ENCODE measurements at regions not wholly inside any gene's neighbourhood (a gene's known extent, or its start where the extent isn't known, plus 50 kb on each side); places are given as distances from the start of the nearest gene placed in this dataset.

- no peak for TF ChIP-seq CTCF (IDR thresholded peaks at IDR 0.05; ENCODE audit: insufficient read depth, low read depth, low read length)
- no peak for DNase-seq (ENCODE audit: low read depth)
- H3K4me3 ChIP-seq (ENCODE audit: low read depth, low read length), result no peak overlapping the region
Observed at GRCh38 chr5:158022393-158022792, 163.4 kb upstream of the CLINT1 start.

DNA sequence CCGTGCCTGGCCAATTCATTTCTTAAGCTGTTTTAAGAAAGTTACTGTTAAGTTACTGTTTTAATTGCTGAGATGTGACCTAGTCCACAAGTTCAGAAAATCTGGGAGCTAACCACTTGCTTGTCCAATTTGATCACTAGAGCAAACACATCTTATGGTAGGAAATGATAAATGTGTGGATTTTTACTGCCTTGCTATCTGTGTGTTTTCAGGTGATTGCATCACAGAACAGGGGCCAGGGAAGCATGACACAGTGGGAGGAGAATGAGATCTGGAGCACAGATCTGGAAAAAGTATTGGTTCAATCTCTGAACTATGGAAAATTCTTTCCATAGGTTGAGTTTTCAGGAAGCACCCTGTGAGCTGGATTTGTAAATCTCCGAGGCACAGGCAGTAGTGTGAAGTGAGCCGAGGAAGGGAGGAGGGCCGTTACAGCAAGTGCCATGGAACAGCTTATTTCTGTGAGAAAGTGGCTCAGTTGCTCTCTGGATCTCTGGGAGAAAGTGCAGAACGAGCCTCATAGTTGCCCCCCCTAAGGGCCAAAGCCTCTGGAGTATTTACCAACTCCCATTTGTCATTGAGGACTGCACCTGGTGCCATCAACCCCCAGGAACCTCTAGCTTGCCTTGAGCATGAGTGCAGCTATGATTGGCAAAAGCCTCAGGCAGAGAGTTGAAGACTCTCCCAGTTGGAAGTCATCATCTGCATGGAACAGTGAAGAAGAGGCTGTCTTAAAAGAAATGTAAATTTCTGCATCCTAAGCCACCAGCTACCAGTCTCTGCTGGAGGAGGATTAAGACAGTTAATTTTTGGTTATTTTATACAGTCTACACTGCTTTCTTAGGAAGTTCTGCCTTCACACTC, 161.8 kb upstream of the CLINT1 start:
- no peak for DNase-seq (ENCODE audit: low read depth)
- TF ChIP-seq CTCF (IDR thresholded peaks at IDR 0.05; ENCODE audit: insufficient read depth, low read depth, low read length), result no peak
- H3K4me3 ChIP-seq (ENCODE audit: low read depth, low read length), result no peak overlapping the region

DNA sequence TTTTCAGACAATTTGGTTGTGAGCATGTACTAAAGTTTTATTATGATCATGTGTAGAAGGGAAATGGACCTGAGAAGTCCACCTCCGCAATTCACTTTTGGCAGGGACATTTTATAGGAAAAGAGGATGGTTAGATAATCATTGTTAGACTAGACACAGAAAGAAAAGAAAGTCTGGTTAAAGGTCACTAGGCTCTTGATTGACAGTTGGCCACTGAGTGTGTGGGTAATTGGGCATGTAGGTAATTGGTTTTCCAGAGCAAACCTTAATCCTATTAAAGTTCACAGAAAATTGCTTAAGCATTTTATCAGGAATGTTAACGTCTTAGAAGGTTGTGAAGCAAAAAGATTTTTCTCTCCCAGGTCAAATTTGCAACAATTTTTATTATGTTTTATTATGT, 158.5 kb upstream of the CLINT1 start:
- no peak for DNase-seq (ENCODE audit: low read depth)
- H3K4me3 ChIP-seq (ENCODE audit: low read depth, low read length), result no peak overlapping the region
- TF ChIP-seq CTCF (IDR thresholded peaks at IDR 0.05; ENCODE audit: insufficient read depth, low read depth, low read length), result no peak

GRCh38 chr5:158014372-158014771, 155.4 kb upstream of the CLINT1 start:
- no peak for TF ChIP-seq CTCF (IDR thresholded peaks at IDR 0.05; ENCODE audit: insufficient read depth, low read depth, low read length)
- no peak overlapping the region for H3K4me3 ChIP-seq (ENCODE audit: low read depth, low read length)
- DNase-seq (ENCODE audit: low read depth), result no peak

DNA sequence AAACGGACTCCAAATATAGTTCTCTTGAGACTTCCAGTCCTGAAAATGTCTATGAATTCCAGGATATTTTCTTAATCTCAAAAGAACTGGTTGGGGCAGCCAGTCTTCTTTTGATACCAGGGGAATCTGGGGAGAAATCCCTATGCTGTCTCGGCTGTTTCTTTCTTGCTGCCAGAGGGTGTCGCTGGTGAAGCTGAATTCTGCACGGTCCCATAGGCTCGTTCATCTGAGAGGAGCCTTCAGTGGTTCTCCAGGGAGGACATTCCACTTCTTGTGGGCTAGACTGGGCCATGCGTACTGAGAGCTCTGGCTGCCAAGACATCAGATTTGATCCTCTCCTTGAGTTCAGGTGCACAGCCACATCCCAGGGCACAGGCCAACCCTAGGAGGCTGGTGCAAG, 155.0 kb upstream of the CLINT1 start:
- no peak for DNase-seq (ENCODE audit: low read depth)
- H3K4me3 ChIP-seq (ENCODE audit: low read depth, low read length), result no peak overlapping the region
- peak; percentile 34 for TF ChIP-seq CTCF (IDR thresholded peaks at IDR 0.05; ENCODE audit: insufficient read depth, low read depth, low read length)

DNA sequence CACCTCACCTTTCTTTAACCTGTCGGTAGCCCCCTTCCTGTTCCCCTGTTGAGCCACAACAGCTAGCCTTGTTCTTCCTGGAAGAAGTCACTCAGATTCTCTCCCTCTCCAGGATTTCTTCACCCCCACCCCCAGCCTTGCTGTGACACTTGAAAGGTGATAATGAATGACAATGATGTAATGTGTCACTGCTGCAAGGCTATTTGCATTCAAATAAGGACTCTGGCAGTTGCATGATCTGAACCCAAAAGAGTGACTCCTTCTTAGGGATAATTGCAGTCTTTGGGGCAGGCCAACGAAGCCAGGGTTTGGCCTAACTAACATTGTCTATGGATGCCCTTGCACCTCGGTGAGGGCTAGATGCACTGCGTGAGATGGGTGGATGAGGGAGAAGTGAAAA, 154.4 kb upstream of the CLINT1 start:
- no peak for DNase-seq (ENCODE audit: low read depth)
- no peak overlapping the region for H3K4me3 ChIP-seq (ENCODE audit: low read depth, low read length)
- TF ChIP-seq CTCF (IDR thresholded peaks at IDR 0.05; ENCODE audit: insufficient read depth, low read depth, low read length), result no peak

DNA sequence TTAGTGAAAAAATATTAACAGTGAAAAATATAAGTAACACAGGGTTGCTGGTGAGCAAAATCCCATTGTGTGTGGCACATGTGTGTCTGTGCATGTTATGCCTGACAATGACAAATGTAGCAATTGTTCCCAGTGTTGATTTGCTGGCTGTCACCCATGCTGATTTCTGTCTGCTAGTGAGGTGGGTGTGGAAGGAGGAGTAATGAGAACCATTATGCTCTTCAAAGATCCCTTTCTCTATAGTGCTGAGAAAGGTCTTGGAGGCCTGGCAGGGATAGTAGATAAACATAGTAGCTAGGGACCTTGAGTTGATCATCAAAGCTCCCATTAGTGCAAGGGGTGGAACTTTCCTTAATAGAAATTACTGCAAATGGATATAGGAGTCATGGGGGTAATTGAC, 152.5 kb upstream of the CLINT1 start:
- no peak for DNase-seq (ENCODE audit: low read depth)
- H3K4me3 ChIP-seq (ENCODE audit: low read depth, low read length), result no peak overlapping the region
- no peak for TF ChIP-seq CTCF (IDR thresholded peaks at IDR 0.05; ENCODE audit: insufficient read depth, low read depth, low read length)
